ENCODE measurements at regions not wholly inside any gene's neighbourhood (a gene's known extent, or its start where the extent isn't known, plus 50 kb on each side); places are given as distances from the start of the nearest gene placed in this dataset.

- TF ChIP-seq CTCF (IDR thresholded peaks at IDR 0.05), result peak; percentile 56
- no peak for TF ChIP-seq ZFX (IDR thresholded peaks at IDR 0.05; ENCODE audit: borderline replicate concordance)
Measured at GRCh38 chr2:185608799-185609198, 129.8 kb upstream of the FSIP2 start.

All from 22Rv1 (cell line).